ENCODE measurements at regions not wholly inside any gene's neighbourhood (a gene's known extent, or its start where the extent isn't known, plus 50 kb on each side); places are given as distances from the start of the nearest gene placed in this dataset.

- TF ChIP-seq POLR2A (IDR thresholded peaks at IDR 0.05; ENCODE audit: low read length) (no peak), GATA1 (IDR thresholded peaks at IDR 0.05; ENCODE audit: low read depth, low read length) (no peak)
These were observed 206.2 kb downstream of the RPIA start for GRCh38 chr2:88897715-88898114.
